Loucy (cell line): ENCODE measurements at regions not wholly inside any gene's neighbourhood (a gene's known extent, or its start where the extent isn't known, plus 50 kb on each side); places are given as distances from the start of the nearest gene placed in this dataset.

Source experiments
- H2AFZ ChIP-seq: fragments of 200-600 bp; sonication (generic); 2 replicates; pipeline ENCODE4 v1.6.0; 2016; ENCODE audit warnings: antibody characterized with exemption, mild to moderate bottlenecking, low read length, moderate library complexity
- H3F3A ChIP-seq: fragments of 200-600 bp; 2 replicates; pipeline ENCODE4 v1.6.0; 2016; ENCODE audit warnings: antibody characterized with exemption, low read depth, mild to moderate bottlenecking
- H3K27me3 ChIP-seq: fragments of 200-600 bp; sonication (generic); 2 replicates; pipeline ENCODE4 v1.6.1; 2014; ENCODE audit warnings: low read length, mild to moderate bottlenecking; ENCODE audit not compliant: insufficient read depth, poor library complexity, severe bottlenecking
- H3K36me3 ChIP-seq: fragments of 200-600 bp; sonication (generic); 2 replicates; pipeline ENCODE4 v1.6.1; 2016; ENCODE audit warnings: low read length; ENCODE audit not compliant: insufficient read depth
- H3K4me1 ChIP-seq: fragments of 200-600 bp; sonication (generic); 2 replicates; pipeline ENCODE4 v1.5.1; 2014; ENCODE audit warnings: low read length, mild to moderate bottlenecking; ENCODE audit not compliant: insufficient read depth, poor library complexity, severe bottlenecking
- H3K4me2 ChIP-seq: fragments of 200-600 bp; sonication (generic); 2 replicates; pipeline ENCODE4 v1.6.0; 2014; ENCODE audit warnings: antibody characterized with exemption, low read length, low read depth, mild to moderate bottlenecking; ENCODE audit not compliant: poor library complexity, severe bottlenecking
- H3K4me3 ChIP-seq: fragments of 200-600 bp; sonication (generic); 2 replicates; pipeline ENCODE4 v1.5.1; 2014; ENCODE audit warnings: low read length, mild to moderate bottlenecking, mixed read lengths; ENCODE audit not compliant: poor library complexity, severe bottlenecking
- H3K79me2 ChIP-seq: fragments of 200-600 bp; sonication (generic); 2 replicates; pipeline ENCODE4 v1.6.1; 2014; ENCODE audit warnings: low read length; ENCODE audit not compliant: insufficient read depth
- H3K9ac ChIP-seq: fragments of 200-600 bp; sonication (generic); 2 replicates; pipeline ENCODE4 v1.6.0; 2014; ENCODE audit warnings: mild to moderate bottlenecking, low read depth, low read length, moderate library complexity; ENCODE audit not compliant: poor library complexity, severe bottlenecking
- H3K9me2 ChIP-seq: fragments of 200-600 bp; sonication (generic); replicated peaks from 2 replicates; pipeline ENCODE4 v1.6.1; 2016; ENCODE audit warnings: low read depth, low read length, mixed read lengths
- H3K9me3 ChIP-seq: fragments of 200-600 bp; sonication (generic); 2 replicates; pipeline ENCODE4 v1.6.1; 2014; ENCODE audit warnings: mild to moderate bottlenecking, antibody characterized with exemption, low read length, low read depth; ENCODE audit not compliant: insufficient read depth
- H4K20me1 ChIP-seq: fragments of 200-600 bp; sonication (generic); 2 replicates; pipeline ENCODE4 v1.6.0; 2014; ENCODE audit warnings: antibody characterized with exemption, low read length, mild to moderate bottlenecking; ENCODE audit not compliant: insufficient read depth, poor library complexity, severe bottlenecking
- CTCF ChIP-seq: fragments of 200-600 bp; sonication (generic); conservative IDR thresholded peaks from 2 replicates; pipeline ENCODE4 v1.5.1; 2014; ENCODE audit warnings: mild to moderate bottlenecking, antibody characterized with exemption, low read length
- EZH2phosphoT487 ChIP-seq: fragments of 200-600 bp; IDR thresholded peaks from 2 replicates; pipeline ENCODE4 v1.6.1; 2018; ENCODE audit warnings: antibody characterized with exemption, mild to moderate bottlenecking, moderate library complexity, borderline replicate concordance

GRCh38 chr5:168001318-168001717 is 290.1 kb upstream of the WWC1 start:
- Histone ChIP-seq H3K79me2 (no peaks in the 10 kb centered on the region), H3K4me3 (no peak overlapping the region), H3K27me3 (no peaks in the 10 kb centered on the region), H2AFZ (no peak overlapping the region), H3K9me2 (no peaks in the 10 kb centered on the region), H3K9me3 (no peaks in the 10 kb centered on the region), H3F3A (no peaks in the 10 kb centered on the region), H4K20me1 (no peaks in the 10 kb centered on the region), H3K36me3 (no peaks in the 10 kb centered on the region), H3K4me1 (no peaks in the 10 kb centered on the region), H3K4me2 (no peak overlapping the region), H3K9ac (no peak overlapping the region)
- TF ChIP-seq CTCF (no peak), EZH2phosphoT487 (no peak)

- Histone ChIP-seq H3K36me3 (no peaks in the 10 kb centered on the region), H3K9me2 (no peaks in the 10 kb centered on the region), H4K20me1 (no peaks in the 10 kb centered on the region), H3K4me3 (no peak overlapping the region), H3K9ac (no peak overlapping the region), H3K27me3 (no peaks in the 10 kb centered on the region), H3K79me2 (no peaks in the 10 kb centered on the region), H3K4me1 (no peaks in the 10 kb centered on the region), H3F3A (no peaks in the 10 kb centered on the region), H2AFZ (no peak overlapping the region), H3K9me3 (no peaks in the 10 kb centered on the region), H3K4me2 (no peak overlapping the region)
- no peak for TF ChIP-seq CTCF
- TF ChIP-seq EZH2phosphoT487: no peak
These were observed 289.3 kb upstream of the WWC1 start for GRCh38 chr5:168002116-168002515.

DNA sequence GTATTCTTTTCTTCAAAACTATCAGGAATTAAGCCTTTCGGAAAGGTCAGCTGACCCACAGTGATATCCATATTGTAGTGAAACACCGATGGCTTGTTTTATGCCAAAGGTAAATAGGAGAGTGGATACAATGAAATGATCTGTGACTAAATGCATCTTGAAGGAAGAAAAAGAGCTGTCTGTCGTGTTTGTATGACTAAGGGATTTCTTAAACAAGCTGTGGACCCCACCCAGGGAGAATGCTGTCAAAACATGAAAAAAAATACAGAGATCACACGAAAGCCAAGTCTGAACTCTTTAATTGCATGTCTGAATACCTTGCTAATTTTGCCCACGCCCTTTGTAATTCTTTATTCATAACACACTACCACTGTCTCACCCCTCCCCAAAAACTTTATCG is 286.4 kb upstream of the WWC1 start:
- no peaks in the 10 kb centered on the region for H3F3A ChIP-seq
- no peak overlapping the region for H3K4me3 ChIP-seq
- no peak overlapping the region for H2AFZ ChIP-seq
- no peak for TF ChIP-seq CTCF
- no peak for TF ChIP-seq EZH2phosphoT487
- H3K9me3 ChIP-seq: no peaks in the 10 kb centered on the region
- no peaks in the 10 kb centered on the region for H3K4me1 ChIP-seq
- H4K20me1 ChIP-seq: no peaks in the 10 kb centered on the region
- no peaks in the 10 kb centered on the region for H3K27me3 ChIP-seq
- H3K36me3 ChIP-seq: no peaks in the 10 kb centered on the region
- H3K9ac ChIP-seq: no peak overlapping the region
- H3K9me2 ChIP-seq: no peaks in the 10 kb centered on the region
- no peaks in the 10 kb centered on the region for H3K79me2 ChIP-seq
- H3K4me2 ChIP-seq: no peak overlapping the region
